Stromal cell of bone marrow (primary cell): ENCODE measurements at regions not wholly inside any gene's neighbourhood (a gene's known extent, or its start where the extent isn't known, plus 50 kb on each side); places are given as distances from the start of the nearest gene placed in this dataset.
"Not testable (repeated sequence)": the region's sequence is repeated elsewhere in the genome, so short reads cannot be mapped to it uniquely, and the experiment has no call there.

ENCODE experiments used
- DNase-seq: peaks from one replicate; pipeline ENCODE4 v3.0.0-alpha.2; 2012; ENCODE audit warnings: low read depth

DNA sequence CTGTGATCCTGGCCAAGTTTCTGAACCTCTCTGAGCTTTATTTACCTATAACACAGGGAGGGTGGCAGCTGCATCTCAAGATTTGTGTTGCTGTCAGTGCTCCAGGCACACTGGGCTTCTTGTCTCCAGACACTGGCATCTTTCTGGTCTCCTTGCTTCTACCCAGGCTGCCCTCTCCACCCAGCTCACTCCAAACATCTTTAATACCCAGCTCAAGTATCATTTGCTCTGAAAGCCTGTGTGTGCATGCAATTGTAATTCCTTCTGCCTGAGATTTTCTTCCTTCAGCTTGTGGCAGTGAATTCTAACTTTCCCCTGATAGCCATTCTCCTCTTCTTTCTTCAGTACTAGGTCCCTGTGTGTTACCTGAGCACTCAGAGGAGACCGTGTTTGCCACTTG, 50.7 kb upstream of the USP7 start:
- no peak for DNase-seq

GRCh38 chr16:9015489-9015888, 51.8 kb upstream of the USP7 start:
- DNase-seq, result no peak

- DNase-seq, result not testable (repeated sequence)
These were observed 52.3 kb upstream of the USP7 start for GRCh38 chr16:9016005-9016404.

- DNase-seq, result no peak
These were observed 53.1 kb upstream of the USP7 start for GRCh38 chr16:9016824-9017223.

GRCh38 chr16:9027070-9027799, 63.5 kb upstream of the USP7 start:
- no peak for DNase-seq

GRCh38 chr16:9028491-9028890, 63.0 kb upstream of the HAPSTR1 start:
- not testable (repeated sequence) for DNase-seq

GRCh38 chr16:9031107-9031506, 60.3 kb upstream of the HAPSTR1 start:
- no peak for DNase-seq

- peak; percentile 28 for DNase-seq
These were observed 58.2 kb upstream of the HAPSTR1 start for GRCh38 chr16:9033125-9033830.

- DNase-seq, result no peak
These were observed 57.4 kb upstream of the HAPSTR1 start for GRCh38 chr16:9034056-9034455.

GRCh38 chr16:9035996-9036395, 55.4 kb upstream of the HAPSTR1 start:
- no peak for DNase-seq

DNA sequence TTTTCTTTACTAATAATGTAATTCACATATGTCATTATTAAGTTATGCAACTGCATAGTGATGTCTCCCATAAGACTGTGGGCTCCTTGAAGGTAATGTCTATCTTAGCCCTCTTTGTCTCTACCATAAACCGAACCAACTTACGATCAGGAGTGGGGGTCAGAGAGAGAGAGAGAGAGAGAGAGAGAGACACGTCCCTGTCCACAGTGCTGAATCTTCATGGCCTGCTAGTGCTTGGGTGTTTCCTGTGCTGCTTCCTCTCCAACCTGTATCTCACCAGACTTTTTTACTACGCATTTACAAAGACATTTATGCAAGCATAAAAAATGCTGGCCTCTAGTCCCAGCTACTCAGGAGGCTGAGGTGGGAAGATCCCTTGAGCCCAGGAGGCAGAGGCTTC, 52.2 kb upstream of the HAPSTR1 start:
- no peak for DNase-seq

- DNase-seq, result no peak
These were observed 50.5 kb upstream of the HAPSTR1 start for GRCh38 chr16:9040800-9041412.
